ENCODE measurements at regions not wholly inside any gene's neighbourhood (a gene's known extent, or its start where the extent isn't known, plus 50 kb on each side); places are given as distances from the start of the nearest gene placed in this dataset.

DNA sequence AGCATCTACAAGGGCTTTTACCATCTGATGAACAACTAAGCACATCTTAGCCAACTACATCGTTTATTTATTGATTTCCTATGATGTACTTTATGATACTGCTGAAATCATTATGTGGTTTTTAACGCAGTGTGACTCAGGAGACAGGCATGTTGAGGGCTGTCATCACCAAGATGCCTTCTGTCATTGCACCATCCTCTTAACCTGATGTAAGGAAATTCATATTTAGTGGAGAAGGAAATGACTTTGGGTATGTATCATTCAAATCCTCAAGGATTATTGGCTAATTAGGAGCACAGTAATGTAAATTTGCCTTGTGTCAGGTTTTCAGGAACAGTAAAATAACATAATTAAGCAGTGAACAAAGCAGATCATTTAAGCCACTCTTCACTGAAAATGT lies 138.5 kb upstream of the MGMT start:
- TF ChIP-seq, protein P1, sequence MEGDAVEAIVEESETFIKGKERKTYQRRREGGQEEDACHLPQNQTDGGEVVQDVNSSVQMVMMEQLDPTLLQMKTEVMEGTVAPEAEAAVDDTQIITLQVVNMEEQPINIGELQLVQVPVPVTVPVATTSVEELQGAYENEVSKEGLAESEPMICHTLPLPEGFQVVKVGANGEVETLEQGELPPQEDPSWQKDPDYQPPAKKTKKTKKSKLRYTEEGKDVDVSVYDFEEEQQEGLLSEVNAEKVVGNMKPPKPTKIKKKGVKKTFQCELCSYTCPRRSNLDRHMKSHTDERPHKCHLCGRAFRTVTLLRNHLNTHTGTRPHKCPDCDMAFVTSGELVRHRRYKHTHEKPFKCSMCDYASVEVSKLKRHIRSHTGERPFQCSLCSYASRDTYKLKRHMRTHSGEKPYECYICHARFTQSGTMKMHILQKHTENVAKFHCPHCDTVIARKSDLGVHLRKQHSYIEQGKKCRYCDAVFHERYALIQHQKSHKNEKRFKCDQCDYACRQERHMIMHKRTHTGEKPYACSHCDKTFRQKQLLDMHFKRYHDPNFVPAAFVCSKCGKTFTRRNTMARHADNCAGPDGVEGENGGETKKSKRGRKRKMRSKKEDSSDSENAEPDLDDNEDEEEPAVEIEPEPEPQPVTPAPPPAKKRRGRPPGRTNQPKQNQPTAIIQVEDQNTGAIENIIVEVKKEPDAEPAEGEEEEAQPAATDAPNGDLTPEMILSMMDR (IDR thresholded peaks at IDR 0.05): no peak
- no peak for TF ChIP-seq POLR2A (IDR thresholded peaks at IDR 0.05)
- DNase-seq: no peak
- Histone ChIP-seq H3K36me3 (no peaks in the 10 kb centered on the region), H3K4me3 (no peak overlapping the region), H3K27me3 (no peaks in the 10 kb centered on the region), H3K9me3 (no peaks in the 10 kb centered on the region), H3K4me1 (no peaks in the 10 kb centered on the region), H3K27ac (no peak overlapping the region)
- WGBS, 2 donors: 44 to 46% methylated on average over 2 of the region's 2 CpGs
- intact Hi-C loops (cut with DNase I): no loop called here

DNA sequence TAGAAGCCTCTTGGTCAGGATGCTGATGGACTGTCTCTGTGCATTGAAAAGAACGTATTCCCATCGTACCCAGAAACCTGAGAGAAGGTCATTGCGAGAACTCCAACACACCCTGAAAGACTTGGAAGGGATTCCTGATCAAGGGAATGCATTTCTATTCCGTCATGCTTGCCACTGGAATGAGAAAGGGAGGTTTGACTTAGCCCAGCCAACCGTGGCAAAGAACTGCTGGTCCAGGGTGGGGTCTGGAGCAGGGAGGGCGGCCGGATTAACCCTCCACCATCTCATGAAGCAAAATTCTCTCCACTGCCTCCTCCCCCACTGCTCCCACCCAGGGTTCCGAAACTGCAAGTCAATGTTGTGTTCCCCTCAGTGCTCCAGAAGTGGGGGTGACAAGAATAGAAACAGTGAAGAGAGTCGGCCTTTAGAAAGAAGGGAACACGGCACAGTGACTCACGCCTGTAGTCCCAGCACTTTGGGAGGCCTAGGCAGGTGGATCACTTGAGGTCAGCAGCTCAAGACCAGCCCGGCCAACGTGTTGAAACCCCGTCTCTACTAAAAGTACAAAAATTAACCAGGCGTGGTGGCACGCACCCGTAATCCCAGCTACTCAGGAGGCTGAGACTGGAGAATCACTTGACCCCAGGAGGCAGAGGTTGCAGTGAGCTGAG lies 137.5 kb upstream of the MGMT start:
- no peak for TF ChIP-seq POLR2A (IDR thresholded peaks at IDR 0.05)
- TF ChIP-seq, protein P1 (IDR thresholded peaks at IDR 0.05): no peak
- Histone ChIP-seq H3K9me3 (no peaks in the 10 kb centered on the region), H3K4me3 (no peak overlapping the region), H3K27me3 (no peaks in the 10 kb centered on the region), H3K36me3 (no peaks in the 10 kb centered on the region), H3K27ac (no peak overlapping the region), H3K4me1 (no peaks in the 10 kb centered on the region)
- 80 to 81% methylated on average over 8 to 11 of the region's 17 CpGs for WGBS, 2 donors
- no peak for DNase-seq
- intact Hi-C loops (cut with DNase I): no loop called here

DNA sequence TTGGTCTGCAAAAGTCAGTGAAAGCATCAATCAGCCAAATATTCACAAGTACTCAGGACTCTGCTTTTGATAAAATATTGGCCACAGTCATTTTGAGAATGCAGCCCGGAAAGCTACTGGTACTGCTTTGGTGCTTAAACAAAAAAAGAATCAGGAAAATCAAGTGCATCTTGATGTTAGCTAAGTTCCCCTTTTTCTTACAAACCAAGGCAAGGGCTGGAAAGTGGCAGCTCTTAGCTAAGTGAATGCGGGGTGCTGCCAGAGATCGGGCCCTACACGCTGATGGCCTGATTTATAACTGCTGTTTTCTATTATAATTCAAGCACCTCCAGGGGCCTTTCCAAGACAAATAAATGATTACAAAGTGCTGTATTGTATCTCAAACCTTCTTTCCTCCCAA lies 136.8 kb upstream of the MGMT start:
- H3K27me3 ChIP-seq: no peaks in the 10 kb centered on the region
- H3K9me3 ChIP-seq: no peaks in the 10 kb centered on the region
- no peak for DNase-seq
- H3K36me3 ChIP-seq: no peaks in the 10 kb centered on the region
- H3K4me3 ChIP-seq: no peak overlapping the region
- H3K27ac ChIP-seq: no peak overlapping the region
- intact Hi-C loops (cut with DNase I): no loop called here
- 69 to 82% methylated on average over 4 of the region's 4 CpGs for WGBS, 2 donors
- TF ChIP-seq, protein P1 (IDR thresholded peaks at IDR 0.05): no peak
- TF ChIP-seq POLR2A (IDR thresholded peaks at IDR 0.05): no peak
- no peaks in the 10 kb centered on the region for H3K4me1 ChIP-seq

DNA sequence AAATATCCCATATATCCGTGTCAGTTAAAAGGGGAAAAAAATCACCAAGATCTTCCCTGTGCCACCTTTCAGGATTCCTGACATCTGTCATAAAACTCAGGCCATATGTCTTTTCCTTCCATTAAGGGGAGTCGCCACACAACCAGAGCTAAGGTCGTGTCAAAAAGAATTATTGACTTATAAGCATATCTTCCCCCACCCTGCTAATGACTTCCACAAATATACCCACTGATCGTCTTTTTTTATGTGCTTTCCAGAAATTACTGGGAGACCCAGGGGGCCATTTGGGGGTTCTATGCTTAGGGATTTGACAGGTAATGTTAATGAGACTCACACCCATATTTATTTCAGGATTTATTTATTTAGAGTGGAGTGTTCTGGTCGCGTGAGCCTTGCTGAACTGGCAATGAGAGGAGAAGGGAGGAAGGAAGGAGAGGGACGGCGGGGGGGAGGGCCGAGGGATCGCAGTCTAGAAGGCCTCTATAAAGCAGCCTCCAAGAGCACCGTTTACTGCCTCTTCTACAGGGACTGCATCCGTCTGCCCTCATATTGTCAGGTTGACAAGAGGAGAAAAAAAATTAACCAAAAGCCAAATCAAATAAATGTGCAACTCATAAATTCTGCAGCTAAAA lies 135.7 kb upstream of the MGMT start:
- H3K9me3 ChIP-seq: no peaks in the 10 kb centered on the region
- H3K27me3 ChIP-seq: no peaks in the 10 kb centered on the region
- no peak for TF ChIP-seq POLR2A (IDR thresholded peaks at IDR 0.05)
- TF ChIP-seq, protein P1 (IDR thresholded peaks at IDR 0.05): no peak
- no peak for DNase-seq
- no peak overlapping the region for H3K4me3 ChIP-seq
- H3K36me3 ChIP-seq: no peaks in the 10 kb centered on the region
- no peak overlapping the region for H3K27ac ChIP-seq
- intact Hi-C loops (cut with DNase I): no loop called here
- H3K4me1 ChIP-seq: no peaks in the 10 kb centered on the region
- WGBS, 2 donors: 57 to 61% methylated on average over 12 of the region's 12 CpGs

DNA sequence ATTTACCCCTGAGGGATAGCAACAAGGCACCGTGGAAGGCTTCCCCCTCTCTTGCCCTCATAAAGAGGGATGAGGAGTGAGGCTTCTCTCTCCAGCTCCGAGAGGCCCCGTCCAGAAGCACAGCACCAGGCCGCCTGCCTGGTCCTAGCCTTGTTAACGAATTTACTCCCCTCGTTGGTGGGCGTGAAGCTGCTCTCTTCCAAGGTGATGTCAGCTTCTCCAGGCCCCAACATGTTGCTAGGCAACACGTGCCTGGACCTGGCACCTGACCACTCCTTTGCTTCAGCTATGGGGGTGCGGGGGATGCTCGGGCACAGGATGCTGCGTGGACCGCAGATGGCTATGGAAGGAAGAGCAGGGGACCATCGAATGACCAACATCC lies 135.2 kb upstream of the MGMT start:
- DNase-seq: no peak
- Histone ChIP-seq H3K9me3 (no peaks in the 10 kb centered on the region), H3K36me3 (no peaks in the 10 kb centered on the region), H3K27me3 (no peaks in the 10 kb centered on the region), H3K4me3 (no peak overlapping the region), H3K27ac (no peak overlapping the region), H3K4me1 (no peaks in the 10 kb centered on the region)
- intact Hi-C loops (cut with DNase I): no loop called here
- 76 to 90% methylated on average over 3 to 10 of the region's 13 CpGs for WGBS, 2 donors
- no peak for TF ChIP-seq POLR2A (IDR thresholded peaks at IDR 0.05)
- TF ChIP-seq, protein P1 (IDR thresholded peaks at IDR 0.05): no peak
